ENCODE measurements at regions not wholly inside any gene's neighbourhood (a gene's known extent, or its start where the extent isn't known, plus 50 kb on each side); places are given as distances from the start of the nearest gene placed in this dataset.
A peak's percentile ranks its signal among the peaks of the same experiment; 100 is the strongest.

- peak; percentile 3 for DNase-seq (ENCODE audit: low read depth)
Observed at GRCh38 chr3:81279481-81280379, 481.7 kb downstream of the GBE1 start.

GRCh38 chr3:81277853-81278252 is 483.6 kb downstream of the GBE1 start:
- peak; percentile 25 for DNase-seq (ENCODE audit: low read depth)

GRCh38 chr3:81274671-81275070 is 486.8 kb downstream of the GBE1 start:
- DNase-seq (ENCODE audit: low read depth) = peak; percentile 3

DNA sequence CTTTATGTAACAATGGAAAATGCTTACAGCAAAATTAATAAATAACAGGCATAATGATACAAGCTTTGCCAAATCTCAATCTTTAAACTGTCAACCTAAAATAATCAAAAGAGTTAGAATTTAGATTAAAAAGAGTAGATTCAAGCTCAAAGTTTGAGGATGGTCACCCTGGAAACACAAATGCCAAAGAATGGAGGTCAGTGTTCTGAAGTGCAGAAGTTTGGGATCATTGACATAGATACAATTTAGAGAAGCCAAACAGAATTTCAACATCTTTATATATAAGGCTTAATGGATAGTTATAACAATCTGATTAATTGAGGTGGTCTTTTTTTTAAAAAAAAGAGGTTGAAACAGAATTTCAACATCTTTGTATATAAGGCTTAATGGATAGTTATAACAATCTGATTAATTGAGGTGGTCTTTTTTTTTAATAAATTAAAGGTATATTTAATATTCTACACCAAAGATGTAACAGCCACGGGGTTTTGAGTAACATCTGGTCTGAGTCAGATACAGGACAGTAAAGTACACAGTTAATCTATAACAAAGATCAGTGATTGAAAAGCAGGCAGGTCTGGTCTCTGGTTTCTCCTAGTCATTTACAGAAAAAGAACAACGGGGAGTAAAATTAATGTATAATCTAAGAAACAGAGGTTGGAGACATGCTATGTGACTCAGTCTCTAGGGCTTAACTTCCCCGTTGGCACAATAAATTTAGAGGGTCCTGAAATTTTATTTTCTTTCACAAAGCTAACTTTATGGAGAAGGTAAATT is 490.7 kb downstream of the GBE1 start:
- DNase-seq (ENCODE audit: low read depth) = no peak

- DNase-seq (ENCODE audit: low read depth) = no peak
Observed at GRCh38 chr3:81268526-81268925, 492.9 kb downstream of the GBE1 start.

GRCh38 chr3:81261996-81262395 is 499.4 kb downstream of the GBE1 start:
- DNase-seq (ENCODE audit: low read depth) = no peak

- no peak for DNase-seq (ENCODE audit: low read depth)
Observed at GRCh38 chr3:81255463-81255862, 506.0 kb downstream of the GBE1 start.

- DNase-seq (ENCODE audit: low read depth) = no peak
Observed at GRCh38 chr3:81251096-81251495, 510.3 kb downstream of the GBE1 start.

GRCh38 chr3:81249540-81250029 is 511.9 kb downstream of the GBE1 start:
- DNase-seq (ENCODE audit: low read depth) = peak; percentile 17

GRCh38 chr3:81245501-81245900 is 515.9 kb downstream of the GBE1 start:
- no peak for DNase-seq (ENCODE audit: low read depth)

GRCh38 chr3:81245043-81245442 is 516.4 kb downstream of the GBE1 start:
- DNase-seq (ENCODE audit: low read depth) = no peak

DNA sequence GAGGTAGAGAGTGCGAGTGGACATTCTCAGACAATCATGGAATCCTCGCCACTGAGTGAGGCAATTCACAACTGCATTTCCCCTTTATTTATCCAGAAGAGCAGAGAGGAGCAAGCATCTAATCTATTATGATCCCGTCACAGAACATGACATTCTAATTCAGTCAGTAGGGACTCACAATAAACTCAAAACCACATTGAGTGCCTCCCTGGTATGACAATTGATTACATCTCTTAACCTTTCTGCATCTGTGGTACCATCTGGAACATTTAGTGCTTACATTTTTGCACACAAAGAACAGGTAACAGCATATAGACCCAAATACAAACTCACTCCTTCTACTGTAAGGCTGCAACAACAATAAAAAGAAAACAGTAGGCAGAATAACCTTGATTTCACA is 517.2 kb downstream of the GBE1 start:
- DNase-seq (ENCODE audit: low read depth) = no peak

DNA sequence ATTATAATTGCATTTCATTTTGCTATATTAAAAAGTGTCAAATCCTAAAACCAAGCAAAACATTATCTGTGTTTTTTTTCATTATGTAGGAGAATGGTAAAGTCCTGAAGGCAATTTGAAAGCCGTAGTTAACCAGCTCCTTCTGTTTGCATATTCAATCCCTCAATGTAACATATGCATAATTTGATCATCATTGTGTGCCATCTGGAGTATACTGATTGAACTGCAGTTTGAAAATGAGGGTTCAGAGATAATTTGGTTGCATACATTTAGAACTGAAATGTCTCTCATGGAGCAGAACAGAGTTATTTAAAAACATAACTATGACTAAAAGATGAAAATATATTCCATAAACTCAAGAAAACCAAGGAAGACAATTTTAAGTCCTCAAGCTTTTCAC is 518.6 kb downstream of the GBE1 start:
- DNase-seq (ENCODE audit: low read depth) = peak; percentile 8

DNA sequence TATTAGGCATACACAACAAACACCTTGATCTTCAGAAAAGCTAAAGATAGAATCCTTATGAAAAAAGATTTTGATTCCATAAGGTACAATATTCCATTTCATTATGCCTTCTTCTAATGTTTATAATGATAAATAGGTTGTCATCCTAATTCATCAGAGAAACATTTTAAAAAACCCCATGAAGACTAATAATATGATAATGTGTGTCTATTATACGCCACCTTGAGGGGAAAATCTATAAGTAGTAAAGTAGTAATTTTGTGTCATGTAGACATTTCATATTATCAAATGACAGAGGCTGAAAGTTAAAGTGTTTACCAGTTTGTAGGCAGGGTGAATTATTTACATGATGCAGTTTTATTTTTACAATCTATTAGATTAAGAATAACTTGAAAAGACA is 524.3 kb downstream of the GBE1 start:
- no peak for DNase-seq (ENCODE audit: low read depth)

DNA sequence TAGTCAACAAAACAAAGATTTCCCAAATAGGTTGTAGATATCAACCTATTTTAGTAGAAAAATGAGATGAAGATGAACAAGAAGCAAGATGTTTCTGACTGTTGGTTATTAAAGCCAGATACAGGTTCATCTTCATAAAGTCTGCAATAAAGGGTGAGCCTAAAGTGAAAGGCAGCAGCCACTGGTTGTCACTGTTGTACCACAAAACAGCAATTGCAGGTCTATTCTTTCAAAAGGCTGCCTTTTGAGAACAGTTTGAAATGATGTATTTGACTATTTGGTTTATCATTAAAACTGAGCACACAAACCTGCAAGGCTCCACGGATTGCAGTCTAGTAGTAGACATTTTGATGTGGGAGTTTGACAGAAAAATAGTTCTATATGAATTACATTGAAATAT is 543.4 kb downstream of the GBE1 start:
- DNase-seq (ENCODE audit: low read depth) = peak; percentile 17

DNA sequence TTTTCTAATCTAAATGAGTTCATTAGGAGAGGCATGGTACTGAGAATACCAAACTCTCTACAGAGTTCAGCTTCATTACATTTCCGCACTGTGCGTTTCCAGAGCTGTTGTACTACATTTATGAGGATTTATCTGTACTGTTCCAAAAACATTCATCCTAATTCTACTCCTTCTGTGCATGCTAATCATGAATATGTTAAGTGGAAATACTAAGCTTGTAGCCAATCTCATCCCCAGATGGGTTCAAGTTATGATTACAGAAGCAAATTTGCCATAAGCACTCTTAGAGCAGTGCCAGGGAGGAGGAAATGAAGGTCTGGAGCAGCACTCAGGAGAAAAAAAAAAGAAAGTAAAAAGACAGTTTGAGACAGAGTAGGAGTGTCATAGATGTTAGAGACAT is 544.3 kb downstream of the GBE1 start:
- no peak for DNase-seq (ENCODE audit: low read depth)

- DNase-seq (ENCODE audit: low read depth) = peak; percentile 53
Observed at GRCh38 chr3:81216192-81216591, 545.3 kb downstream of the GBE1 start.

- peak; percentile 17 for DNase-seq (ENCODE audit: low read depth)
Observed at GRCh38 chr3:81214631-81215030, 546.8 kb downstream of the GBE1 start.

DNA sequence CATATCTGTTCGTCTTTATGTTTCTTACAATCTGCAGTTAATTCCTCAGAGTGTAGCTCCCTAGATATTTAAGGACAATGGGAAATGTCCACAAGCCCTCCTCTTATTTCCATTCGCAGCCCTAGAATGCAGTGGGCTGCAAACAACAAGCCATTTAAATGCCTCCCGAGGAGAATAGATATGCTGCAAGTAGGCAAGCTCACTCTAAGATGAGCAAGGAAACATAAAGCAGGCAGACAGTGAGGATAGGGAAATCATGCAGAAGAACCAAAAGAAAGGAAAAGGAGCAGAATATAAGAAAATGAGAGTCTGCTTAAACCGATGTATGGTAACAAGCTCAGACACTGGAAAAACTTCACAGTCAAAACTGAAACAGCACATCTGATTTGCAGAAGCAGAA is 561.9 kb downstream of the GBE1 start:
- no peak for DNase-seq (ENCODE audit: low read depth)

DNA sequence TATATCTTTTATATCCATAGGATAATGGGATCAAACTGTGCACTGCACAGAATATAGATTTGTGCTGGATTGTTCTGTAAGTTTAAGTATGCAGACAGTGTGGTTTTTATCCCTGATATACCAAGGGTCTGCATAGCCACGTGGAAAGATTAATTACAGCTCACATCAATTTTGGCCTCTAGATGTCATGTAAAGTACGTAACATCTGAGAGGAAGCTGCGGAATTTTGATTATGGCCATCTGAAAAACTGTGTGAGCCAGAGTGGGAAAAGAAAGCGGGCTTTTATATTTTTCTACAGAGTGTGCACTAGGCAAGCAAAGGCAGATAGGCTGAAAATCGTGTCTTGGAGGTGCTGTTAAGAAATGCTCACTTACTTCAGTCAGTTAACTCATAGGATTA is 562.7 kb downstream of the GBE1 start:
- DNase-seq (ENCODE audit: low read depth) = peak; percentile 5

DNA sequence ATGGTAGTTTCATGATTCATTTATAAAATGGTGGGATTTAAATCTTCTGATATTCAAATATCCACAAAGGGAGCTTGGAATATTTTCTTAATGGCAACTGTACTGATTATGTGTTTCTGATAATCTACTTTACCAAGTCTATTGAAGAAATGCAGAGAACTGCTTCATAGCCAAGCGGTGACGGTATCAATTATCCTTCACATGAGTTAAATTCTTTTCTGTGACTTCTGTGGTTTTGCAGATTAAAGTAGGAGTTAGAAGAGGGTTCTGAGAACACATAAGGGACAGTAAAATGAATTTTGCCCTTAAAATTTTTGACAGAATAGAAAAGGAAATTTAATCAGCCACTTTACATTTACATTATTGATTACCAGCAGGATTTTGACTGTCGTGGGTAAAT is 563.2 kb downstream of the GBE1 start:
- no peak for DNase-seq (ENCODE audit: low read depth)

DNA sequence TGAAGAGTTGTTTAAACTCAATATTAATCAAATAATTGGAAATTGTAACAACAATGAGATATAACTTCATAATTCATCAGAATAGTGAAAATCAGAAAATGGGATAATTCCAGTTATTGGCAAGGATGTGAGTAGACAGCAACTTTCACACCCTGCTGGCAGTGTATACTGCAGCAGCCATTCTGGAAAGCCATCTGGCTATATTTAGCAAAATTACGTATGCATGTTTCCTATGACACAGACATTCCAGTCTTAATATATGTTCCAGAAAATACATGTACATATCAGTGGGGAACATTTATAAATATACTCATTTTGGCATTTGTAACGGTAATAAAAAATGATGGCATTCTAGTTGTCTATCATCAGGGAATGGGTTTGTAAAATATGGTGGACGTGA is 564.1 kb downstream of the GBE1 start:
- DNase-seq (ENCODE audit: low read depth) = no peak

DNA sequence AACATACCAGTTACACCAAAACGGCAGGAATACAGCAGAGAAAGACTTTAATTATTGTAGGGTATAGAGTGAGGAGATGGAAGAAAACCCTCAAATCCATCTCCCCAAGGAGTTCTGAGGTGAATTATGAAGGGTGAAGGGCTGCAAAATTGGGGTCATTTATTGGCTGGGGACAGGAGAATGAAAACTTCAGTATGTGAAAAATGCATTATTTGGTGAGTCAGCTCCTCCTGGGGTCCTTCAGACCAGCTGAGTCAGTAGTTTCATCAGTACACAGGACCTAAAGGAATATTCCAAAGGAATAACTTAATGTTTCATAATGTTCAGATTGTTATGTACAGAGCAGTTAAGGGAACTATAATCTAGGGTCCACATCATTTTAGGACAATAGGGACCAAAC is 566.0 kb downstream of the GBE1 start:
- no peak for DNase-seq (ENCODE audit: low read depth)
